SK-N-MC (cell line): ENCODE measurements at regions not wholly inside any gene's neighbourhood (a gene's known extent, or its start where the extent isn't known, plus 50 kb on each side); places are given as distances from the start of the nearest gene placed in this dataset.

Experiments used
- DNase-seq: peaks from one replicate; pipeline ENCODE4 v3.0.0-alpha.2; 2011; ENCODE audit warnings: low read depth, low spot score
- H3K27ac ChIP-seq: fragments of 200-600 bp; sonication (generic); 2 replicates; pipeline ENCODE4 v1.5.1; 2016; ENCODE audit warnings: mixed run types
- H3K36me3 ChIP-seq: fragments of 200-600 bp; sonication (generic); 2 replicates; pipeline ENCODE4 v1.6.1; 2017; ENCODE audit warnings: antibody characterized with exemption, low read length, mixed read lengths; ENCODE audit not compliant: insufficient read depth
- H3K4me3 ChIP-seq: fragments of 200-600 bp; sonication (generic); 2 replicates; pipeline ENCODE4 v1.5.1; 2016
- H3K9ac ChIP-seq: fragments of 200-600 bp; sonication (generic); 2 replicates; pipeline ENCODE4 v1.8.0; 2017; ENCODE audit warnings: mixed run types, mixed read lengths; ENCODE audit not compliant: insufficient read length
- H3K9me3 ChIP-seq: fragments of 200-600 bp; sonication (generic); 2 replicates; pipeline ENCODE4 v1.6.1; 2017; ENCODE audit warnings: low read depth, mild to moderate bottlenecking, antibody characterized with exemption, low read length, moderate library complexity, mixed read lengths
- EZH2 ChIP-seq: fragments of 200-600 bp; sonication (generic); IDR thresholded peaks from one replicate; pipeline ENCODE4 v1.6.1; 2017; ENCODE audit warnings: antibody characterized with exemption
- FOXP2 ChIP-seq: optimal IDR thresholded peaks from 2 replicates; pipeline ENCODE3; 2011; ENCODE audit warnings: mild to moderate bottlenecking, moderate library complexity; ENCODE audit not compliant: insufficient read depth; ENCODE audit errors: extremely low read length, control extremely low read depth
- POLR2AphosphoS5 ChIP-seq: IDR thresholded peaks from 2 replicates; pipeline ENCODE4 v1.6.1; 2012; ENCODE audit warnings: mild to moderate bottlenecking, low read depth, low read length, borderline replicate concordance

GRCh38 chr13:111880185-111880584 is 186.8 kb upstream of the SOX1 start:
- Histone ChIP-seq H3K27ac (no peak overlapping the region), H3K4me3 (no peak overlapping the region), H3K9me3 (no peaks in the 10 kb centered on the region), H3K36me3 (no peaks in the 10 kb centered on the region), H3K9ac (no peak overlapping the region)
- DNase-seq, result no peak
- TF ChIP-seq FOXP2 (no peak), EZH2 (no peak), POLR2AphosphoS5 (no peak)

GRCh38 chr13:111881700-111882099 is 185.2 kb upstream of the SOX1 start:
- Histone ChIP-seq H3K4me3 (no peak overlapping the region), H3K9me3 (no peaks in the 10 kb centered on the region), H3K36me3 (no peaks in the 10 kb centered on the region), H3K9ac (no peak overlapping the region), H3K27ac (no peak overlapping the region)
- no peak for DNase-seq
- TF ChIP-seq POLR2AphosphoS5 (no peak), EZH2 (no peak), FOXP2 (no peak)

- no peaks in the 10 kb centered on the region for H3K36me3 ChIP-seq
- no peak for TF ChIP-seq POLR2AphosphoS5
- TF ChIP-seq EZH2, result no peak
- TF ChIP-seq FOXP2, result no peak
- H3K27ac ChIP-seq, result no peak overlapping the region
- H3K4me3 ChIP-seq, result no peak overlapping the region
- H3K9ac ChIP-seq, result no peak overlapping the region
- H3K9me3 ChIP-seq, result no peaks in the 10 kb centered on the region
- no peak for DNase-seq
These were observed 184.6 kb upstream of the SOX1 start for GRCh38 chr13:111882351-111882750.

- no peak for TF ChIP-seq FOXP2
- no peak for TF ChIP-seq POLR2AphosphoS5
- no peak for TF ChIP-seq EZH2
- no peak for DNase-seq
- H3K9ac ChIP-seq, result no peak overlapping the region
- no peaks in the 10 kb centered on the region for H3K9me3 ChIP-seq
- H3K4me3 ChIP-seq, result no peak overlapping the region
- H3K27ac ChIP-seq, result no peak overlapping the region
- no peaks in the 10 kb centered on the region for H3K36me3 ChIP-seq
These were observed 183.2 kb upstream of the SOX1 start for GRCh38 chr13:111883571-111884343.

GRCh38 chr13:111886217-111886945 is 180.6 kb upstream of the SOX1 start:
- H3K9ac ChIP-seq, result no peak overlapping the region
- H3K9me3 ChIP-seq, result no peaks in the 10 kb centered on the region
- no peak for DNase-seq
- TF ChIP-seq POLR2AphosphoS5, result no peak
- no peak for TF ChIP-seq EZH2
- TF ChIP-seq FOXP2, result no peak
- no peak overlapping the region for H3K4me3 ChIP-seq
- H3K27ac ChIP-seq, result no peak overlapping the region
- H3K36me3 ChIP-seq, result no peaks in the 10 kb centered on the region

- Histone ChIP-seq H3K36me3 (no peaks in the 10 kb centered on the region), H3K4me3 (no peak overlapping the region), H3K27ac (no peak overlapping the region), H3K9ac (no peak overlapping the region), H3K9me3 (no peaks in the 10 kb centered on the region)
- TF ChIP-seq POLR2AphosphoS5 (no peak), FOXP2 (no peak), EZH2 (no peak)
- no peak for DNase-seq
These were observed 173.8 kb upstream of the SOX1 start for GRCh38 chr13:111893071-111893606.

- TF ChIP-seq FOXP2 (no peak), EZH2 (no peak), POLR2AphosphoS5 (no peak)
- Histone ChIP-seq H3K4me3 (no peak overlapping the region), H3K9me3 (no peaks in the 10 kb centered on the region), H3K36me3 (no peaks in the 10 kb centered on the region), H3K9ac (no peak overlapping the region), H3K27ac (no peak overlapping the region)
- no peak for DNase-seq
These were observed 173.1 kb upstream of the SOX1 start for GRCh38 chr13:111893607-111894443.
